ENCODE measurements at regions not wholly inside any gene's neighbourhood (a gene's known extent, or its start where the extent isn't known, plus 50 kb on each side); places are given as distances from the start of the nearest gene placed in this dataset.

DNA sequence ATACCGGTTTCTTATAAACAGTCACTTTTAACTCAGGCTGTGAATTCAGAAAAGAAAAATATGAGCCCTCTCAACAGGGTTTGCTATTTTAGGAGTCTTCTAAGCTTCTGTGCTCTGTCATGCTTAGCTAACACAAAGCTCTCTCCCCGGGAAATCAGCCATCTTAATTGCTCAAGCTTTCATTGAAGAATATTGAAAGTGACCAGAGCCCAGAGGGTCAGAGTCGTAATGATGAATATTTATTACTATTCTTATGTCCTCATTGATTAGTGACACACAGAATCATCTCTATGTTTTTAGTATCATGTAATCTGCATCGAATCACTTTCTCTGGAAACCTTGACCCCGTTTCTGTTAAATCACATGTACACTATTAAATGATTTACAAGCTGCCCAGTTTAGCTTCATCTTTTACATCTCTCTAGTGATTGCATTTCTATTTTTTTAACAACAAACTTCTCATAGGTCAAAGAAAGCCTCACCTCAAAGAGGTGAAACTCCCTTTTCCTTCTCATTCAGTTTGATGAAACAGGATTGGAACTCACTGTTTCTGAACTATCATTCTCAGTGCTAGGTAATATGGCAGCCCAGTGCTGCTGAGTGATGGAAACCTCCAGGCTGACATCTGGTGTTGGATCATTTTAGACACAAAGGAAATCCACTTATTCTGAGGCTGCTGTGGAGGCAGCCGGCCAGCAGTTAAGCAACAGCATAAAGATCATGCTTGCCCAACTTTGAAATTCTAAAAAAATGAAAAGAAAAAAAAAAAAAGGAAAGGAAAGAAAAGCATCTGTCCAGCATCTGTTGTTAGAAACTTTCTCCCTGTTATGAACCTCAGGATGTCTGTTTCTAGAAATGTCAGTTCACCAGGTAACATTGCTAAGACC, 96.3 kb downstream of the RFPL4B start:
- TF ChIP-seq, protein P1, sequence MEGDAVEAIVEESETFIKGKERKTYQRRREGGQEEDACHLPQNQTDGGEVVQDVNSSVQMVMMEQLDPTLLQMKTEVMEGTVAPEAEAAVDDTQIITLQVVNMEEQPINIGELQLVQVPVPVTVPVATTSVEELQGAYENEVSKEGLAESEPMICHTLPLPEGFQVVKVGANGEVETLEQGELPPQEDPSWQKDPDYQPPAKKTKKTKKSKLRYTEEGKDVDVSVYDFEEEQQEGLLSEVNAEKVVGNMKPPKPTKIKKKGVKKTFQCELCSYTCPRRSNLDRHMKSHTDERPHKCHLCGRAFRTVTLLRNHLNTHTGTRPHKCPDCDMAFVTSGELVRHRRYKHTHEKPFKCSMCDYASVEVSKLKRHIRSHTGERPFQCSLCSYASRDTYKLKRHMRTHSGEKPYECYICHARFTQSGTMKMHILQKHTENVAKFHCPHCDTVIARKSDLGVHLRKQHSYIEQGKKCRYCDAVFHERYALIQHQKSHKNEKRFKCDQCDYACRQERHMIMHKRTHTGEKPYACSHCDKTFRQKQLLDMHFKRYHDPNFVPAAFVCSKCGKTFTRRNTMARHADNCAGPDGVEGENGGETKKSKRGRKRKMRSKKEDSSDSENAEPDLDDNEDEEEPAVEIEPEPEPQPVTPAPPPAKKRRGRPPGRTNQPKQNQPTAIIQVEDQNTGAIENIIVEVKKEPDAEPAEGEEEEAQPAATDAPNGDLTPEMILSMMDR (IDR thresholded peaks at IDR 0.05), result no peak
- TF ChIP-seq POLR2AphosphoS5 (IDR thresholded peaks at IDR 0.05) (peak in 1 of 2 donors; percentile 40), POLR2A (IDR thresholded peaks at IDR 0.05; ENCODE audit: low read depth) (no peak)
